Lower leg skin (tissue), 4 donors: ENCODE measurements at regions not wholly inside any gene's neighbourhood (a gene's known extent, or its start where the extent isn't known, plus 50 kb on each side); places are given as distances from the start of the nearest gene placed in this dataset.

ENCODE experiments used
- DNase-seq, 2 donors: peaks; one replicate each; pipeline ENCODE4 v3.0.0-alpha.2; 2019; ENCODE audit warnings: low spot score in 2 of 2
- H3K4me3 ChIP-seq: fragments of 200-600 bp; sonication (generic); 2 replicates; pipeline ENCODE4 v1.5.1; 2017; ENCODE audit warnings: mild to moderate bottlenecking, low read depth; ENCODE audit not compliant: poor library complexity, severe bottlenecking
- CTCF ChIP-seq, 3 donors: fragments of 450-650 bp; IDR thresholded peaks; one replicate each; pipeline ENCODE4 v1.5.1; 2016; ENCODE audit warnings: antibody characterized with exemption in 3 of 3, mild to moderate bottlenecking in 3 of 3, moderate library complexity in 2 of 3
- POLR2A ChIP-seq, 2 donors: fragments of 450-650 bp; IDR thresholded peaks; one replicate each; pipeline ENCODE4 v1.6.1; 2016 to 2017; ENCODE audit warnings: antibody characterized with exemption in 2 of 2, mild to moderate bottlenecking in 1 of 2, moderate library complexity in 1 of 2
- WGBS, 2 donors: methylation state at CpG; one replicate each; pipeline ENCODE4 v1.1.5; 2018; 5-methylcytosine and 5-hydroxymethylcytosine counted together
- intact Hi-C: fragments of 100-400 bp; cut with DNase I; formaldehyde crosslinking; loops from one replicate; pipeline ENCODE4 v1.15.0; 2023; ENCODE audit warnings: low total_unique reads

GRCh38 chr5:174177976-174178605, 132.6 kb downstream of the NSG2 start:
- intact Hi-C loops, result no loop called here
- no peak for TF ChIP-seq CTCF (IDR thresholded peaks at IDR 0.05)
- no peak for TF ChIP-seq POLR2A (IDR thresholded peaks at IDR 0.05)
- WGBS, 2 donors, result 63 to 70% methylated on average over 6 of the region's 6 CpGs
- H3K4me3 ChIP-seq, result no peak overlapping the region
- peak in 1 of 2 donors; percentile 37 for DNase-seq

- 78 to 85% methylated on average over 7 of the region's 7 CpGs for WGBS, 2 donors
- peak in 1 of 2 donors; percentile 62 for DNase-seq
- no peak overlapping the region for H3K4me3 ChIP-seq
- TF ChIP-seq CTCF (IDR thresholded peaks at IDR 0.05), result no peak
- TF ChIP-seq POLR2A (IDR thresholded peaks at IDR 0.05), result no peak
- intact Hi-C loops, result no loop called here
Measured at GRCh38 chr5:174180639-174181038, 135.1 kb downstream of the NSG2 start.

- TF ChIP-seq POLR2A (IDR thresholded peaks at IDR 0.05) (no peak), CTCF (IDR thresholded peaks at IDR 0.05) (no peak)
- peak in 1 of 2 donors; percentile 67 for DNase-seq
- 90% methylated on average over 5 of the region's 5 CpGs for WGBS, 2 donors
Measured at GRCh38 chr5:174182111-174182510, 136.6 kb downstream of the NSG2 start.

GRCh38 chr5:174183701-174184100, 138.2 kb downstream of the NSG2 start:
- no peak for TF ChIP-seq CTCF (IDR thresholded peaks at IDR 0.05)
- TF ChIP-seq POLR2A (IDR thresholded peaks at IDR 0.05), result no peak
- H3K4me3 ChIP-seq, result no peak overlapping the region
- peak in 1 of 2 donors; percentile 69 for DNase-seq
- WGBS, 2 donors, result 74 to 83% methylated on average over 8 to 9 of the region's 9 CpGs
- intact Hi-C loops, result no loop called here

More at GRCh38 chr5:174182111-174182510, 136.6 kb downstream of the NSG2 start:
- intact Hi-C loops, result no loop called here
- H3K4me3 ChIP-seq, result no peak overlapping the region

GRCh38 chr5:174185506-174185905, 140.0 kb downstream of the NSG2 start:
- 76 to 93% methylated on average over 3 of the region's 3 CpGs for WGBS, 2 donors
- no peak overlapping the region for H3K4me3 ChIP-seq
- no peak for TF ChIP-seq CTCF (IDR thresholded peaks at IDR 0.05)
- no peak for TF ChIP-seq POLR2A (IDR thresholded peaks at IDR 0.05)
- intact Hi-C loops, result no loop called here
- DNase-seq, result peak in 1 of 2 donors; percentile 63
